Adrenal gland (tissue), 9 donors: ENCODE measurements at regions not wholly inside any gene's neighbourhood (a gene's known extent, or its start where the extent isn't known, plus 50 kb on each side); places are given as distances from the start of the nearest gene placed in this dataset.
A peak's percentile ranks its signal among the peaks of the same experiment; 100 is the strongest.

Experiments
- DNase-seq, 7 donors: peaks; one replicate each; pipeline ENCODE4 v3.0.0-alpha.2; 2019 to 2020
- H3K27ac ChIP-seq, 5 donors: fragments of 200-600 bp; sonication (generic) in 4 of 5; 1 replicate in 3 of 5; 2 replicates in 2 of 5; pipeline versions ENCODE4 v1.5.1 to v1.8.0; 2016 to 2020; ENCODE audit warnings: mild to moderate bottlenecking in 1 of 5
- H3K27me3 ChIP-seq: fragments of 200-600 bp; 2 replicates; pipeline ENCODE4 v1.8.0; 2021
- H3K36me3 ChIP-seq, 2 donors: fragments of 200-600 bp; replicated peaks in 1 of 2; 1 replicate in 1 of 2; 2 replicates in 1 of 2; pipeline versions ENCODE4 v1.5.1 to v1.8.0; 2018 to 2022
- H3K4me1 ChIP-seq, 2 donors: fragments of 200-600 bp; replicated peaks in 1 of 2; 1 replicate in 1 of 2; 2 replicates in 1 of 2; pipeline versions ENCODE4 v1.5.1 to v1.8.0; 2018 to 2021
- H3K4me3 ChIP-seq, 4 donors: fragments of 200-600 bp; sonication (generic) in 3 of 4; one replicate each; pipeline ENCODE4 v1.5.1; 2016 to 2018
- H3K9me3 ChIP-seq, 3 donors: fragments of 200-600 bp; sonication (generic) in 1 of 3; replicated peaks in 1 of 3; 1 replicate in 2 of 3; 2 replicates in 1 of 3; pipeline versions ENCODE4 v1.5.1 to v1.8.0; 2016 to 2021
- POLR2A ChIP-seq, 2 donors: fragments of 450-650 bp; IDR thresholded peaks; one replicate each; pipeline ENCODE4 v1.6.1; 2017; ENCODE audit warnings: antibody characterized with exemption in 2 of 2, mild to moderate bottlenecking in 2 of 2, moderate library complexity in 1 of 2
- WGBS, 4 donors: extraction: QIAGEN DNeasy Blood & Tissue Kit in 2 of 4; methylation state at CpG; one replicate each; pipeline versions ENCODE4 v1.1.5 to v1.1.7; 2013 to 2017; 5-methylcytosine and 5-hydroxymethylcytosine counted together
- intact Hi-C, 2 donors: fragments of 100-400 bp; cut with DNase I; formaldehyde crosslinking; loops; one replicate each; pipeline versions ENCODE4 v1.14.1 to v1.15.0; 2022 to 2023
- TF ChIP-seq, protein P1 (sequence below), 6 experiments: fragments of 450-650 bp in 4 of 6; fragments of 200-600 bp in 2 of 6; sonication (generic) in 1 of 6; IDR thresholded peaks; 1 replicate in 5 of 6; 2 replicates in 1 of 6; pipeline versions ENCODE4 v1.5.1 to v1.8.0; 2016 to 2021; ENCODE audit warnings: antibody characterized with exemption in 6 of 6, mild to moderate bottlenecking in 2 of 6, moderate library complexity in 1 of 6
- donor health status: healthy with polysubstance abuse.
- donor health status: Bipolar disorder and iron deficiency.
- donor health status: DM: yes; HTN: yes; CAD: no.
- donor health status: DM: no; HTN: no; CAD: no.
- donor health status: DM: no; HTN: no; CAD: no.

DNA sequence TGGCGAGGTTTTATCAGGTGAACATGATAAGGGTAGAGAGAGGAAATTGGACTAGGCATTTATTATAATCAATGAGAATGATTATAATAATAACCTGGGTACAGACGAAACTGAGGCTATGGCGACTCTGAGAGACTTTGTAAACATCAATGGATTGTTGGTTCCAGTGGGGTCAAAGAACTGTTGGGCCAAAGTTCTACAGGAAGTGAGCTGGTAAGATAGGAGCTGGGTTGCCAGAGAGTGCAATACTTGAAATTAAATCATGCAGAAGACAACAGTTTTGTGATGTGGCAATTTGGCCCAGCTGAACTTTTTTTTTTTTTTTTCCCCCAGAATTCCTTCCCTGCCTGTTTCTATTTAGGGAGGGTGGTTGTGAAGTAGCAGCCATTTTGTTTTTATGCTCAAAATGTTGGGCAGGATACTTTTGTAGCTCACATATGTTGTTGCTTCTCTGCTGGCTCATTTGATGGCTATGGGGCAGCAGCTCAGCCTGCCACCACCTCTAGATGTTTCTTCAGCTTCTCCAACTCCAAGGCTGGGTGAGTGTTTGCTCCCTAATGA is 286.5 kb upstream of the B3GALT2 start:
- intact Hi-C loops = no loop called here
- no peak for DNase-seq
- H3K9me3 ChIP-seq = no peaks in the 10 kb centered on the region
- H3K36me3 ChIP-seq = no peaks in the 10 kb centered on the region
- H3K4me1 ChIP-seq = no peaks in the 10 kb centered on the region
- TF ChIP-seq, protein P1, sequence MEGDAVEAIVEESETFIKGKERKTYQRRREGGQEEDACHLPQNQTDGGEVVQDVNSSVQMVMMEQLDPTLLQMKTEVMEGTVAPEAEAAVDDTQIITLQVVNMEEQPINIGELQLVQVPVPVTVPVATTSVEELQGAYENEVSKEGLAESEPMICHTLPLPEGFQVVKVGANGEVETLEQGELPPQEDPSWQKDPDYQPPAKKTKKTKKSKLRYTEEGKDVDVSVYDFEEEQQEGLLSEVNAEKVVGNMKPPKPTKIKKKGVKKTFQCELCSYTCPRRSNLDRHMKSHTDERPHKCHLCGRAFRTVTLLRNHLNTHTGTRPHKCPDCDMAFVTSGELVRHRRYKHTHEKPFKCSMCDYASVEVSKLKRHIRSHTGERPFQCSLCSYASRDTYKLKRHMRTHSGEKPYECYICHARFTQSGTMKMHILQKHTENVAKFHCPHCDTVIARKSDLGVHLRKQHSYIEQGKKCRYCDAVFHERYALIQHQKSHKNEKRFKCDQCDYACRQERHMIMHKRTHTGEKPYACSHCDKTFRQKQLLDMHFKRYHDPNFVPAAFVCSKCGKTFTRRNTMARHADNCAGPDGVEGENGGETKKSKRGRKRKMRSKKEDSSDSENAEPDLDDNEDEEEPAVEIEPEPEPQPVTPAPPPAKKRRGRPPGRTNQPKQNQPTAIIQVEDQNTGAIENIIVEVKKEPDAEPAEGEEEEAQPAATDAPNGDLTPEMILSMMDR (IDR thresholded peaks at IDR 0.05) = no peak
- TF ChIP-seq POLR2A (IDR thresholded peaks at IDR 0.05) = no peak
- H3K4me3 ChIP-seq = no peak overlapping the region
- H3K27me3 ChIP-seq = no peaks in the 10 kb centered on the region
- no peak overlapping the region for H3K27ac ChIP-seq
- WGBS, 4 donors = 74 to 96% (median 86%) methylated on average over 3 of the region's 3 CpGs

DNA sequence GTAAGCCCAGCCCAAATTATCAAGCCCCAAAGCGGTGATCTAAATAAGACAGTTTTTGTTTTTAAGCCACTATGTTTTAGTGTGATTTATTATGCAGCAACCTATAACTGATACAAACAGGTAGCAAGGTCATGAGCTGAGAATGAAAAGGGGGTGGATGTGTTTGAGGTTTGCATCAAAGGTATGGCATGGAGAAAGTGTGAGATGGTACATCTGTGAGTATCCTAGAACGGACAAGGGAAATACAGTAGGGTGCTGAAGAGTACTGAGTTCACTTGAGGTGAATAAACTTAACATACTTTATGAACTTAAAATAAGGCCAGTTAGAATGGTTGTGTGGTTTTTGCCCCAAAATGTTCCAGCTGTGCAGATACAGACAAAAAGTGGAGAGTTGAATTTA is 286.0 kb upstream of the B3GALT2 start:
- Histone ChIP-seq H3K27ac (no peak overlapping the region), H3K36me3 (no peaks in the 10 kb centered on the region), H3K9me3 (no peaks in the 10 kb centered on the region), H3K4me1 (no peaks in the 10 kb centered on the region), H3K4me3 (no peak overlapping the region), H3K27me3 (no peaks in the 10 kb centered on the region)
- DNase-seq = no peak
- intact Hi-C loops = no loop called here
- 91 to 100% (median 96%) methylated on average over 2 of the region's 2 CpGs for WGBS, 4 donors
- TF ChIP-seq POLR2A (IDR thresholded peaks at IDR 0.05) = no peak
- TF ChIP-seq, protein P1 (IDR thresholded peaks at IDR 0.05) = no peak

DNA sequence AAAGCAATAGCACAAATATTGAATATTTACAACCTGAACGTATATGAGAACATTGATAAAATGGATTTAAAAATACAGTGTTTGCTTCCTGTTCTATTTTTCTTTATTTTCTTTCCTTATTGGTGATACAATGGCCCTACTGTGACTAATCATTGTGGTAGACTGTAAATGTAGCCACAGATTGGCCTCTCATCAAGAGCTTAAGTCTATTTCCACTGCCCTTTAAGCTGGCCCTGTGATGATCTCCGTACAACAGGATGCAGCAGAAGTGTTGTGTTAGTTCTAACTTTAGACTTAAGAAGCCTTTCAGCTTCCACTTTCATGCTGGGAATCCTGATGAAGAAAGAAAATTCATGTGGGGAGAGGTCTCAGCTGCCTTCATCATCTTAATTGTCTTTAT is 285.6 kb upstream of the B3GALT2 start:
- Histone ChIP-seq H3K4me1 (no peaks in the 10 kb centered on the region), H3K9me3 (no peaks in the 10 kb centered on the region), H3K27me3 (no peaks in the 10 kb centered on the region), H3K36me3 (no peaks in the 10 kb centered on the region), H3K27ac (no peak overlapping the region), H3K4me3 (no peak overlapping the region)
- DNase-seq = no peak
- 85 to 92% (median 89%) methylated on average over 2 of the region's 2 CpGs for WGBS, 4 donors
- TF ChIP-seq, protein P1 (IDR thresholded peaks at IDR 0.05) = no peak
- TF ChIP-seq POLR2A (IDR thresholded peaks at IDR 0.05) = no peak
- intact Hi-C loops = no loop called here

DNA sequence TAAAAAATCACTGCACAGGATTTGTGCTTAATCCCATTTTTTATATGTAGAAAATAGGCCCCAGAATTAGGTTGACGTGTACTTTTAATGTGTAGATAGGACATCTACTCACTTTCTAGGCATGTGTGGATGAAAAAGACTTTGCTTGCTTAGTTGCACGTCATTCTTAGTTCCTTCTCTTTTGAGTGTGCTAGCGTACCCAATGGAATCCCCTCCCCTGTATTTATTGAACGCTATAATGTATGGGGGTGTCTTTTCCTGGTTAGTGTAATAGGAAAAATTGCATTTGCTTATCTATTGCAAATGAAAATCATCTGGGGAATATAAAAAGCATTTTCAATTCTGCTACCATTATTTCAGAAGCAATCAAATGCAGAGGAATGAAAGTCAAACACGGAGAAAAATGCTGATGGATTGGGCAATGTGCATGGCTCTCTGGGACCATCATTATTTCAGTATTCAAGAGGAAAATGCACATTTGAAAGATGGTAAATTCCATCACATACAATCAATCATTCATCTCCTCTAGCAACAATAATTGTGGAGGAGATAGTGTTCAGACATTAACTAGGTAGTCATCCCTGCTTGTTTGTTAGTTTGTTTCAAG is 277.0 kb upstream of the B3GALT2 start:
- H3K4me1 ChIP-seq = peaks cover 0 to 6% of the 10 kb centered on the region in 2 donors
- DNase-seq = no peak
- H3K36me3 ChIP-seq = no peaks in the 10 kb centered on the region
- no peaks in the 10 kb centered on the region for H3K9me3 ChIP-seq
- intact Hi-C loops = no loop called here
- H3K27ac ChIP-seq = no peak overlapping the region
- TF ChIP-seq, protein P1 (IDR thresholded peaks at IDR 0.05) = no peak
- no peak for TF ChIP-seq POLR2A (IDR thresholded peaks at IDR 0.05)
- H3K27me3 ChIP-seq = no peaks in the 10 kb centered on the region
- peak overlapping the region in 1 of 4 donors; percentile 7 for H3K4me3 ChIP-seq
- WGBS, 4 donors = 85 to 92% (median 91%) methylated on average over 5 of the region's 5 CpGs
